ENCODE measurements at regions not wholly inside any gene's neighbourhood (a gene's known extent, or its start where the extent isn't known, plus 50 kb on each side); places are given as distances from the start of the nearest gene placed in this dataset.
"Not testable (repeated sequence)": the region's sequence is repeated elsewhere in the genome, so short reads cannot be mapped to it uniquely, and the experiment has no call there.

DNA sequence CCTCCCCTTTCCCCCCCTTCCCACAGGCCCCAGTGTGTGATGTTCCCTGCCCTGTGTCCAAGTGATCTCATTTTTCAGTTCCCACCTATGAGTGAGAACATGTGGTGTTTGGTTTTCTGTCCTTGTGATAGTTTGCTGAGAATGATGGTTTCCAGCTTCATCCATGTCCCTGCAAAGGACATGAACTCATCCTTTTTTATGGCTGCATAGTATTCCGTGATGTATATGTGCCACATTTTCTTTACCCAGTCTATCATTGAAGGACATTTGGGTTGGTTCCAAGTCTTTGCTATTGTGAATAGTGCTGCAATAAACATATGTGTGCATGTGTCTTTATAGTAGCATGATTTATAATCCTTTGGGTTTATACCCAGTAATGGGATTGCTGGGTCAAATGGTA, 106.0 kb upstream of the CADM1 start:
- not testable (repeated sequence) for DNase-seq (ENCODE audit: low read depth in 2 of 2)

DNA sequence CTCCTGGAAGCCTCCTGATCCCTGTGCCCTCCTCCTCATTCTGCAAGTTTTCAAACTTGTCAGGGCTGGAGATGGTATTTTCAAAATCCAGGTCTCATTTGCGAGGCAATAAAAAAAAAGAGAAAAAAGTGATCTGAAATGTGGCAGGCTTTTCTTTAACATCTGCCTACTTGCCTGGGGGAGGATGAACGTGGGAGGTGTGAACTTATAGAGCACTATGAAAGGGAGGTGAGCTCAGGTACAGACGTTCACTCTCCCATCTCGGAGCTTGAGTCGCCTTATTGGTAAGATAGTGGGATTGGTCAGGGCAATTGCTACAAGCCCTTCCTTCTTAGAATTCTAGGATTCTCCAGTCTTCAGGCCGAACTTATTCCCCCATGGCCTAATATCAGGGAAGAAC, 104.8 kb upstream of the CADM1 start:
- no peak for DNase-seq (ENCODE audit: low read depth in 2 of 2)

DNA sequence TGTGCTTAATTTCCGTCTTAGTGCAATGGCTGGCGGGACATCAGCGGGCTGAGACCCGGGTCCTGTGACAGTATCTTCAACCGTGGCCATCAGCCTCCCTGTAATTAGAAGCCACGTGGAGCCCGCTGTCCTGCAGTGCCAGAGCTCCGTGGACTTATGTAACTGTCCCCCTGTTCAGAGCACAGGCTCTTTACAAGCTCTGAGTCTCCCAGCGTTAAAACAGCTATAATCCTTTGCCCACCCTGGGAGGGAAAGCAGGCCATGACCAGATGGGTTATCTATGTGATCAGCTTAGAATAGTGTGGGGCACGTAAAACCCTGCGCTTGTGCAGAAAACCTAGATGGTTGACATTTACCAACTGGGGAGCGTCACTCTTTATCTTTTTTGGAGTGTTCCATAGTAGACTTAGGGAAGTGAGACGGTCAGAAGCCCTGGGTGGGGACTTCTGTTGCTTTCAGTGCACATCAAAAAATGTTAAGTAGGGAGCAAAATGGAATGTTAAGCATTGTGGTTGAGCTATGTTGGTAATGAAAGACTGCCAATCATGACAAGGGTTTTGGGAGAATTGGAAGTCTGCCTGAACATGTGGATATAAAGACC, 103.5 kb upstream of the CADM1 start:
- DNase-seq (ENCODE audit: low read depth in 2 of 2) = peak; percentile 70 to 76

DNA sequence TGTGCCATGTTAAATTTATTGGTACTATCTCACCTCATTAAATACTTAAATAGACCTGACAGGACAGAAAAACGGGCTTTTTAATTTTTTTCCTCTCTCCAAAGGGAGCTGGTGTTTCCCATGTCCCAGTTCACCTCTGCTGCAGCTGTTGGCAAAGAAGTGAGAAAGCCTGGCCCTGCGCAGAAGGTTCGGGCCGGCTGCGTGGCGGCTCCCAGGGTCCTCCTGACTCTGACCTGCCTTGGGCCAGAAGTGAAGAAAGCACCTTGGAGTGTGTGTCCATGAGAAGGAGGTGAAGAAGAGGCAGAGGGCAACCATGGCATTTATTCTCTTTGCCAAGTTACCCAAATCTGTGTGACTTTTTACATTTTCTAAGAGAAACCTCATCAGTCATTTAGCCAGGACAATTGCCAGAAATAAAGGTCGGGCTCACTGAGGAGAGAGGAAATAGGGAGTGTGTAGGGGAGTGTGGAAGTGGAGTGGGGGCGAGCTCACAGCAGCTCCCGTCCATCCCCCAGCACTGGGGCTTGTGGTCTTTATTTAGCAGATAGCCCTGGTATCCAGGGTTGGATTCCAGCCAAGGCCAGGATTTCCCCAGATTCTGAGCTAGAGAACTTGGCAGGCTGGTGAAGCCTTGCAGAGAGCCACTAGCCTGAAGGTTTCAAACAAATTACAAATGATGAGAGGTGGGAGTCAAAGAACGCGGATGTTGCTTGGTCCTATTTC, 102.4 kb upstream of the CADM1 start:
- DNase-seq (ENCODE audit: low read depth in 2 of 2) = peak in 1 of 2 experiments; percentile 64

DNA sequence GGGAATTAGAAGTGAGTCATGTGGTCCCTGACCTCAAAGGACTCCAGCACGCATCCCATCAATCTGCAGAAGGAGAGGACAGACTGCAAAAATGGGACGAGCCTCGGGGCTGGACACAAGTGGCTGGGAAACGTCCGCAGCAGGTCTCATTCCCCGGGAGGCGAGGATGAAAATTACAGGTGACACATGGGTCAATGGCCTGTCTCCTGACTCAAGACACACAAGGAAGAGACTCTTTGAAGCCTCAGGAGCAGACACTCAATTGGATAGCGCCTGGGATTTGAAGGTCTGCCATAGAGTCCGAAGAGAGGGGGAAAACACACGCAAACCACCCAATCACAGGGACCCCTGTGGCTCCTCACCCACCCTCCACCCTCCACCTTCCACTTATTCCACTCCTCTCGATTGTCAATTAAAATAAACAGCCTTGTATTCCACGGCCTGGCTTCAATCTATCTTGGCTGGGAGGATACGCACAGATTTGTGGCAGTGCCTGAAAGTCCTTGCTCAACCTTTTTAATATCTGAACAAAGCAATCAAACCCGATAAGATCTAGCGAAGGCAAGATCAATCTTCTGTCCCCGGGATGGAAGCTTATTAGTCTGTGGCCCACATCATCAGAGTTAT, 101.8 kb upstream of the CADM1 start:
- no peak for DNase-seq (ENCODE audit: low read depth in 2 of 2)

DNA sequence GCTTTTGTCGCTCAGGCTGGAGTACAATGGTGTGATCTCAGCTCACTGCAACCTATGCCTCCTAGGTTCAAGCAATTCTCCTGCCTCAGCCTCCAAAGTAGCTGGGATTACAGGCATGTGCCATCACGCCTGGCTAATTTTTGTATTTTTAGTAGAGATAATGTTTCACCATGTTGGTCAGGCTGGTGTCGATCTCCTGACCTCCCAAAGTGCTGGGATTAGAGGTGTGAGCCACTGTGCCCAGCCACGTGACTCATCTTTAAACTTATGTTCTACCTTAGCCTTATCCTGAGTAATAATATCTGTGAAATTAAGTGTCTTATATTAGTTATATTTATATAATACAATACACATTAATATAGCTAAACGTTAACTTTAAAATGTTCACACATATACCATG, 101.2 kb upstream of the CADM1 start:
- DNase-seq (ENCODE audit: low read depth in 2 of 2) = not testable (repeated sequence)

DNA sequence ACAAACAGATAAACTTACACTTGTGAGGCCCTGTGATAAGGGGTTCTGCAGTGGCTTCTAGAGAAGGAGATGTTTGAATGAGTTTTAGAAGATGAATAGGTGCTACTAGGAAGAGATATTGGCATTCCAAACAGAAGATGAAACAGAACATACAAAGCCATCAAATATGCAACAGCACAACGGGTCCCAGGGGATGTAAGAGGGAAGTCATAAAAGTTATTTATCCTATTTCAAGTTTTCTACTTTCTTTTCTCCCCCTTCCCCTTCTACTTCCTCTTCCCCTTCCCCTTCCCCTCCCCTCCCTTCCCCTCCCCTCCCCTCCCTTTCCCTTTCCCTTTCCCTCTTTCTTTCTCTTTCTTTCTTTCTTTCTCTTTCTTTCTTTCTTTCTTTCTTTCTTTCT, 94.9 kb upstream of the CADM1 start:
- no peak for DNase-seq (ENCODE audit: low read depth in 2 of 2)

DNA sequence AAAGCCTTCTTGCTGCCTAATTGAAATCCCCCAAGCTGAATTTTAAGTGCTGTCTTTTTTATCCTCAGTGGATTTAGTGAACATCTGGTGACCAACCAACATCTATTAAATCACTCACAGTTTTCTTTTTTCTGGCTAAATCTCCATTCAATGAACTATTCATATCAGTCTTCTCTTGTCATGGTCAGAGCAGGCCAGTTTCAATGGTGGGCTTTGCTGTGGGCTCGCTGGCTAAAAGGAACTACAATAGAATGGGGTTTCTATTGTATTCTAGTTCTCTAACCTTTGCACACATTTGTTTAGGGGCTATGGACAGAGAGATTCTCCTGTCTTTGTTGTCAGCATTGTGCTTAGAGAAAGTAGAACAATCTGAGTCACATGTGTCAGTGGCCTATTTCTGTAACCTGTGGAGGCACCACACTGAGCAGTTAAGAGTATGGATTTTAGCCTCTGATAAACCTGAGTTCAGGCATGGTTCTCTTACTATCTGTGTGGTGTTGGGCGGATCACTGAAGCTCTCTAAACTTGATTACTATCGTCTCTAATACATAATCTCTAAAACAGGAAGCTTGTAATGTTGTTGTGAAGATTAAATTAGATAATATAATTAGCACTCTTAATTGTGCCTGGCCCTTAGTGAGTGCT, 94.2 kb upstream of the CADM1 start:
- DNase-seq (ENCODE audit: low read depth in 2 of 2) = no peak

DNA sequence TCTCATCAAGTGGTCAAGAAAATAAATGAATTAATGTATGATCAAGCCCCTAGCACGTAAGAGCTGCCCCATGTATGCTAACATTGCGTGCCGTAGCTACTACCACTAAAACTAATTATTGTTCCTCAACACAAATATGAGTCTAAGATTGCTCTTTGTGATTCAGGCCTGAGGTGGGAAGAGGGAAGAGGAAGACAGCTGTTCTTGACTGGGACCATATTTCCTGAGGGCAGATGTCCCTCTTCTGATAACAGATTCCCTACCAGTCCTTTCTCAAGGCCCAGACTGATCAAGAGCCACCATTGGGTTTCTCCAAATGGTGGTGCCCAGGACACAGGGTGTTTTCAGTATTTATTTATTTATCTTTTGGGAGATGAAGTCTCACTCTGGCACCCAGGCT, 87.2 kb upstream of the CADM1 start:
- no peak for DNase-seq (ENCODE audit: low read depth in 2 of 2)

DNA sequence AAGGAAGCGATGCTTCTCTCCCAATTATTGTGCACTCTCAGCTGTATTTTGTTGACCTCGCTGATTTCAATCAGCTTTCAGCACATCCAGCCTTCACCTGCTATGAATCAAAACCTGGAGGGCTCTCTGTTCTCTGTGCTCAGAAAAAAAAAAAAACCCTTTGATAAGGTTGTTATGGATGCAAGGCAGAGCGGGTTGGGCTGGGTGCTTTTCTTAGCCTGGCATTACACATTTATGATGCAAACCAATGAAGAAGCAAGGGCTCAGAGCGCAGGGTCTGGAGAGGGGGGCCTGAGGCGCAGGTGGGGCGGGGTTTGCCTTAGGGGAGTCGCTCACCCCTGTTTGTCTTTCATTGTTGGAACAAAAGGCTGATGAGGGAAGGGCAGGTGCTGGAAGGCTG, 86.0 kb upstream of the CADM1 start:
- DNase-seq (ENCODE audit: low read depth in 2 of 2) = no peak

DNA sequence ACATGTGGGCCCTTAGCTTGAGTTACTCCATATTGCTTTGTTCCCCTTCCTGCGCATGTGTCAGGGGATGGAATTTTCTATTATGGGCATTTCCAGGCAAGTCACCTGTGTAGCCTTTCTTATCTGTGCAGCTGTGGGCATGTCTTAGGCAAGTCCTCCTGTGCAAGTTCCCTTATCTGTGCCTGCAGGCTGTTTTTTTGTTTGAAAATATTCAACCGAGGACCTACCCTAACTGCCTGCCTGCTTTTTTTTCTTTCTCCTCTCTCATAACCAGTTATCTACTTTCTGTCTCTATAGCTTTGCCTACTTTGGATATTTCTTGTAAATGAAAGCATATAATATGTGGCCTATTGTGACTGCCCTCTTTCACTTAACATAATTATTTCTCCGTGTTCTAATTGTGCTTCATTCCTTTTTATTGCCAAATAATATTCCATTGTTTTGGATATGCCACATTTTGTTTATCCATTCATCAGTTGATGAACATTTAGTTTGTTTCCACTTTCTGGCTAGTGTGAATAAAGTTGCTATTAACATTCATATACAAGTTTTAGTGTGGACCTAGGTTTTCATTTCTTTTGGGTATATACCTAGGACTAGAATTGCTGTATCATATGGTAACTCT, 83.6 kb upstream of the CADM1 start:
- no peak for DNase-seq (ENCODE audit: low read depth in 2 of 2)

DNA sequence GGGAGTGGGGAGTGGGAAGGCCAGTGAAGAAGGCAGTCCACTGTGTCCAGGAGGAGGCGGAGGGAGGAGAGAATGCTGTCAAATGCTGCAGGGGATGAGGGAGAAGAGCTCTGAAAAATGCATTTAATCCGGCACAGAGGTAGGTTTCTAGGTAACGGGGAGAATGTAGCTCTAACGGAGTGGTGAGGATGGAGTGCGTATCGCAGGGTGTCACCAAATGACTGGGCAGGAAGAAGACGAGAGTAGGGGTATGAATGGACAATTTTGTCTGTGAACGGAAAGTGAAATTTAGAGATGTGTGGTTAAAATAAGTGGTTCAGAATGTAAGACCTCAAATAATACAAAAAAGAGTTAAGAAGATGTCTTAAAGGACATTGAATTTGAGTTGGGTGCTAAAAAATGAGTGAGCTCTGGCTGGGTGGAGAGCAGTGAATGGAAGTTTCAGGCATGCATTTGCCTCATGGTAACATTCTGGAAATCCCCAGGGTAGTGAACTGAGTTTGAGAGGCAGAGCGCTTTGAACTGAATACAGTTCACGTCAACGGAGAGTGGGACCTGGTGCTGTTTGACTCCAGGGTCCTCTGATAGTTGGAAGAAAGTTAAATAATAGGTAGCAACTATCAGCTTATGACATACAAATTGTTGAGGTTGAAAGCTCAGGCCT, 81.3 kb upstream of the CADM1 start:
- DNase-seq (ENCODE audit: low read depth in 2 of 2) = no peak

DNA sequence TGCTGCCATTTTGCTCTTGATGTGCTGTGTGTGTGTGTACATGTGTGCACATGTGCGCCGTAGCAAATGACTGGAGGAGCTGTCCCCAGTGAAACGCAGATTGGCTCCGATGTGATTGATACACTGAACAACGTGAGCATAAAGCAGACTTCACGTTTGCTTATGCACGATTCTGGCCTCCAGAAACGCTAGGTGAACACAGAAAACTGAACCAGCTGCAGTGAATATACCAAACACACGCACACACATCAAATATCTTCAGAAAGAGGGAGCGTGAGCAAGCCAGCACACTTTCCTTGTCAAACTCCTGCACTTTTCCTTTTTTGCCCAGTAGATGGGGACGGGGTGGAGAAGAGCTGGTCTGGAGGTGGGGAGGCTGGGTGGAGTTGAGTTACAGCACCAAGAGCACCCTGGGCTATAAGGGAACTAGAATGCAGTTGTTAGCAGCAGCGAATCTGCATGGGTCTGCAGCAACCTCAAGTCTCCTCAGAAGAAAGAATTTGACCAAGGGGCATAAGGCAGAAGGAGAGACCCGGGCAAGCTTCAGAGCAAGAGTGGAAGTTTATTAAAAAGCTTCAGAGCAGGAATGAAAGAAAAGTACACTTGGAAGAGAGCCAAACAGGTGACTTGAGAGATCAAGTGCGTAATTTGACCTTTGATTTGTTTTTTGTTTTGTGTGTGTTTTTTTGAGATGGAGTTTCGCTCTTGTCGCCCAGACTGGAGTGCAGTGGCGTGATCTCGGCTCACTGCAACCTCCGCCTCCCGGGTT, 77.8 kb upstream of the CADM1 start:
- peak; percentile 7 to 11 for DNase-seq (ENCODE audit: low read depth in 2 of 2)

DNA sequence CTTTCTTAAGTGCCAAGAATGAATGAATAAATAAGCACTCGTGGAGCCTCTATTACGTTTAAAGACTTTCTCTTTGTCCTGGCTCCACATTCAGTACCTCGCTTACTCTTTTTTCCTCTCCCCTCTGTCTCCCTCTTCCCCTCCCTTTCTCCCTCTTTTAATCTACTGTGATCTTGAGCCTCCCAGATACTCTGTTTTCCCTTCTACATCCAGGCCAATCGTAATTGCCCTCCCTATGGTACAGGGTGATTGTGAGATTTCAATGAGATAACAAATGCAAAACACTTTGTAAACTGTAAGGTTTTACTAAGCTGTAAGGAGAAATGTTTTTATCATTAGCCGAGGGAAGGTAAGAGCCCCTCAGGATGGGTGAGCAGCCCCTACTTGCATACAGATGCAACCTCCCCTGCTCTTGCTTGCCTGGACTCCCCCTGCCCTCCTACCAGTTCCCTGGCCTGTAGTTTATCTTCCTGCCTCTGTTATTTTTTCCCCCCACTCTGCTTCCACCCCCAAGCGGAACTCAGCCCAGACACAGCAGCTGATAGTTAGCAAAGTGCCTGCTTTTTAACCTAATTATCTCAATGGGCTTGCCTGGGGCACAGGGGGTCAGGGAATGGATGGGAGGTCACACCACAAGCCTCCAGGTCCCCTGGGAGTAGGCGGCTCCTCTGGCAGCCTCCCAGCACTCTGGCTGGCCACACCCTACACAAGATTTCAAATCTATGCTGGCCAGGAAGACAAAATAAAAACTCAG, 76.9 kb upstream of the CADM1 start:
- no peak for DNase-seq (ENCODE audit: low read depth in 2 of 2)

DNA sequence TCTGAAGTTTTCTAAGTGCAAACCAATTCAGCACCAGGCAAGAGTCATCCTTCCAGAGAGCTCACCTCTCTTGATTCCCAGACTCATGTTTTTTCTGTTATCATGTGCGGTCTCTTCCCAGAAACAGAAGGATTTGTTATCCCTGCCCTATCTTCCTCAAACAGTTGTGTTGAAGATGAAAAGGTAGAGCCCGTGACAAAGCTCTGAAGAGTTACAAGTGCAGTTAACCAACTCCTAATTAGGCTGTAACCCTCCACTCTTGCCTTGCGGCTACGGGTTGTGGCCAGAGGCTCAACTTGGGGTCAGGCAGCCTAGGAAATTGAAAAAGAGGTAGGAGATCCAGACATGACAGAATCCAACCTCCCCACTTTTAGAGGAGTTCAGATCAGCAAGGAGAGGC, 76.2 kb upstream of the CADM1 start:
- DNase-seq (ENCODE audit: low read depth in 2 of 2) = no peak

DNA sequence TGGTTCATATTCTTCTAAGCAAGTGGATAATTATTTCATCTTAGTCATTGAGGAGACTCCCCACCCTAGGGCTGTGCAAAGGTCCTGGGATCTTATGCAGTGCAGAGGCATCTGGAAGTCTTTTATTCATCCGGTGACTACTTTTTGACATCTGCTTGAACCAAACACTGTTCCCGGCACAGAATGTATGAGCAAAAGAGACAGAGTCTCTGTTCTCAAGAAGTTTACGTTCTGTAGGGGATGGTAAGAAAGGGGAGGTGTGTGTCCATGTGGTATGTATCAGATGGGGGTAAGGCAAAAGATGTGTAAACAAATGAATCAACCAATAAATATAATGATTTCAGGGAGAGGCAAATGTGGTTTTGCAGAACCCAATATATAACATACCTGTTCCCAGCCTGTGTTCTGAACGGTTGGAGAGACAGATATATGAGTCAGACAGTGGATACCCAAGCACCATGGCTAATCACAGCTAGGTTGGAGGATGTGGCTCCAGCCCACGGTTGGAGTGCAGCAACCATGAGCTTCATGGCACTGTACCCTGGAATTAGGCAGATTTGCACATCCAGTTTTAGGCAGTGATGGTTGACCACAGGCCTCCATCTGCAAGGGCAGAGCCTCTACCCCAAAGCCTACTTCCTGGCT, 75.1 kb upstream of the CADM1 start:
- no peak for DNase-seq (ENCODE audit: low read depth in 2 of 2)

DNA sequence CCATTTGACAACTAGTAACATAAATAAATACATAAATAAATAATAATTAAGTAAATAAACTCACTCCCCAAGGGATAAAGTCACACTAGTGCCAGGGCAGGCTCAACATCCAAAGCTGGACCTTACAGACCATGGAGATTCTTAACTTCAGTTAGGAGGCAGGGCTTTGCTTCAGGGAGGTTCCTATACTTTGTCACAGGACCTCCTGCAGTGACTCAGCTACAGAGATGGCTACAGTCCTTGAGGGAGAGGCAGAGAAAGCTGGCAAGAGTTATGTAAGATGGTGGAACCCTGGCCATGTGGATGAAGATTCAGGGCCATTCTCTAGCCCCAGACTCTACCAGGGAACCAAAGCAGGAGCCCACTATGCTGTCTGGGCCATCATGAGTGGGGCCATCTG, 74.1 kb upstream of the CADM1 start:
- no peak for DNase-seq (ENCODE audit: low read depth in 2 of 2)

DNA sequence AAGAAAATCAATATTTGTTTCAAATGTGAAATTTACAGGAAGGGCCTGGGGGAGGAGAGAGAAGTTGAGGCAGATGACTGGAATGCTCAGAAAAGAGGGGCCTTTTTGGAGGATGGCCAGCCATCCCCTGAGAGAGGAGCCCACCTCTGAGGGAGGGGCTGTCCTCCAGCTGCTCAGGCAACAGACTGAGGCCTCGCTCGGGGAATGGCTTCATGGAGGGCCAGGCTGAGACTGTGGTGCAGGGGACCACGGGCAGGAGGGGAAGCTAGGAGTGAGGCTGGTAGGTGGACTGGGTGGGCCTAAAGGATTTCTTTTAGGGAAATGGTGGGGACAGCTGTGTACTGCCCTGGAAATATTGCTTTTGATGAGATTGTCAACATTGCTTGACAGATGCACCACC, 73.5 kb upstream of the CADM1 start:
- DNase-seq (ENCODE audit: low read depth in 2 of 2) = no peak

DNA sequence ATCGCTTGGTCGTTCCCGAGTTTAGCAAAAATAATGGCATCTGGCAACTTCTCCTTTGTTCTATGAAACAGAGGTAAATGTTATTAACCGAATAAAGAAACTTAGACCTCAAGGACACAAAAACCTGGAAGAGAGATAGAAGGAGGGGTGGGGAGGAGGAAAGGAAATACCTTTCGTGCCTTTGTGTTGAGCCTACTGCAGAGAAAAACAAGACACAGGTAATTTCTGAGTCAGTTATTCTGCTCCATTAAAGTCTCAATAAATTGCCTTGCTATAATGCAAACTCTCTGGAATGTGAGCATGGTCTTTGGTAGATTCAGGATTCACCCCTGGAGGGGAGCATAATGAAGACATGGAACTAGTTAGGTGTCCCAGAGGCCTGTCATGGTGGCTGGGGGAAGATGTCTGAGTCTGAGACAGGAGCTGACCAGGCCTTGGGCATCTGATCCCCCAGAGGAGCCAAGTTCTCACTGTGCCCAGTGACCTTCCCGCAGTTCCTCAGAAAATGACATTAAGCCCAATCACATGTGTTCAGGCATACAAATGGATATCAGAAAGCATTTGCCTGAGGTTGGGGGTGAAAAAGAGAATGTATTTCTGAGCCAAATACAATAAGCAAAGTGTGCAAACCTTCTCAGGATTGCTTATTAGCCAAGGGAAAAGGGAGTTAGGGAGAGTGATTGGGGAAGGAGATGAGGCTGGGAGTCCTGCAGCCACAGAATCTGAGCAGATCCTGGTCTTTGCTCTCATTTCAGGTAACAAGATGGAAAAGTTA, 72.6 kb upstream of the CADM1 start:
- no peak for DNase-seq (ENCODE audit: low read depth in 2 of 2)
